GM23338 (cell line): ENCODE measurements at regions not wholly inside any gene's neighbourhood (a gene's known extent, or its start where the extent isn't known, plus 50 kb on each side); places are given as distances from the start of the nearest gene placed in this dataset.

ENCODE experiments used
- ATAC-seq: fragments of 200-7000 bp; cut with Tn5 transposase; 3 replicates; pipeline ENCODE4 v1.9.1; 2020
- DNase-seq: peaks from one replicate; pipeline ENCODE4 v3.0.0-alpha.2; 2015; ENCODE audit warnings: low spot score
- H2AFZ ChIP-seq: fragments of 200-600 bp; sonication (generic); 2 replicates; pipeline ENCODE4 v1.8.0; 2016; ENCODE audit warnings: antibody characterized with exemption, mild to moderate bottlenecking, moderate library complexity
- H3F3A ChIP-seq: fragments of 200-600 bp; sonication (generic); replicated peaks from 2 replicates; pipeline ENCODE4 v1.8.0; 2017; ENCODE audit warnings: antibody characterized with exemption, mixed run types, low read depth
- H3K27ac ChIP-seq: fragments of 200-600 bp; sonication (generic); 2 replicates; pipeline ENCODE4 v1.6.1; 2016; ENCODE audit warnings: low read depth
- H3K27me3 ChIP-seq: fragments of 200-600 bp; sonication (generic); 2 replicates; pipeline ENCODE4 v1.8.0; 2016; ENCODE audit warnings: mild to moderate bottlenecking, mixed run types, moderate library complexity; ENCODE audit not compliant: insufficient read depth
- H3K36me3 ChIP-seq: fragments of 200-600 bp; sonication (generic); 2 replicates; pipeline ENCODE4 v1.8.0; 2016; ENCODE audit warnings: mild to moderate bottlenecking; ENCODE audit not compliant: insufficient read depth
- H3K4me1 ChIP-seq: fragments of 200-600 bp; sonication (generic); 2 replicates; pipeline ENCODE4 v1.8.0; 2016; ENCODE audit warnings: mild to moderate bottlenecking, moderate library complexity; ENCODE audit not compliant: insufficient read depth
- H3K4me2 ChIP-seq: fragments of 200-600 bp; sonication (generic); 2 replicates; pipeline ENCODE4 v1.7.1; 2017; ENCODE audit warnings: mixed run types
- H3K4me3 ChIP-seq: fragments of 200-600 bp; sonication (generic); 2 replicates; pipeline ENCODE4 v1.6.1; 2016; ENCODE audit warnings: mixed run types
- H3K79me2 ChIP-seq: fragments of 200-600 bp; sonication (generic); replicated peaks from 2 replicates; pipeline ENCODE4 v1.8.0; 2017; ENCODE audit warnings: mild to moderate bottlenecking; ENCODE audit not compliant: insufficient read depth
- H3K9me2 ChIP-seq: fragments of 200-600 bp; sonication (generic); 2 replicates; pipeline ENCODE4 v1.8.0; 2017; ENCODE audit not compliant: insufficient read depth
- H4K20me1 ChIP-seq: fragments of 200-600 bp; sonication (generic); replicated peaks from 2 replicates; pipeline ENCODE4 v1.8.0; 2017; ENCODE audit warnings: mild to moderate bottlenecking; ENCODE audit not compliant: insufficient read depth
- H3K27ac Mint-ChIP-seq: 2 replicates; pipeline ENCODE4 v1.8.0; 2020; ENCODE audit warnings: inconsistent platforms, mild to moderate bottlenecking, moderate library complexity, mixed read lengths
- H3K27me3 Mint-ChIP-seq: 3 replicates; pipeline ENCODE4 v1.8.0; 2022; ENCODE audit warnings: low read depth, mild to moderate bottlenecking, moderate library complexity, mixed read lengths, inconsistent platforms; ENCODE audit not compliant: insufficient read depth, poor library complexity
- H3K36me3 Mint-ChIP-seq: 3 replicates; pipeline ENCODE4 v1.8.0; 2021; ENCODE audit warnings: low read depth, mild to moderate bottlenecking, inconsistent platforms, moderate library complexity, mixed read lengths
- H3K4me1 Mint-ChIP-seq: 3 replicates; pipeline ENCODE4 v1.8.0; 2020; ENCODE audit warnings: mild to moderate bottlenecking, inconsistent platforms, mixed read lengths
- H3K4me3 Mint-ChIP-seq: 3 replicates; pipeline ENCODE4 v1.8.0; 2021; ENCODE audit warnings: moderate library complexity, mild to moderate bottlenecking, inconsistent platforms, mixed read lengths
- H3K9me3 Mint-ChIP-seq: 3 replicates; pipeline ENCODE4 v1.8.0; 2020; ENCODE audit warnings: moderate library complexity, mild to moderate bottlenecking, inconsistent platforms, mixed read lengths
- EZH2 ChIP-seq: fragments of 200-600 bp; sonication (generic); IDR thresholded peaks from one replicate; pipeline ENCODE4 v1.8.0; 2017; ENCODE audit warnings: antibody characterized with exemption, mild to moderate bottlenecking, low read depth; ENCODE audit not compliant: unreplicated experiment
- STAT1 ChIP-seq: IDR thresholded peaks from one replicate; pipeline ENCODE4 v1.6.1; 2016; ENCODE audit warnings: antibody characterized with exemption; ENCODE audit not compliant: unreplicated experiment
- ZNF462 ChIP-seq: fragments of 250-450 bp; sonication (Bioruptor Pico); IDR thresholded peaks from 2 replicates; pipeline ENCODE4 v1.5.0; 2020; ENCODE audit warnings: mild to moderate bottlenecking, moderate library complexity
- TF ChIP-seq, protein P1 (sequence below), 2 experiments: fragments of 200-600 bp in 1 of 2; sonication (generic) in 1 of 2; conservative IDR thresholded peaks; 2 replicates each; pipeline versions ENCODE4 v1.5.1 to v1.6.1; 2016 to 2017; ENCODE audit warnings: antibody characterized with exemption in 2 of 2, low read depth in 2 of 2, mild to moderate bottlenecking in 2 of 2, moderate library complexity in 1 of 2

- TF ChIP-seq ZNF462 (CRISPR knock-in tag) (no peak), STAT1 (no peak)
These were observed 71.8 kb upstream of the GZMB start (continued) for GRCh38 chr14:24705840-24706239.

DNA sequence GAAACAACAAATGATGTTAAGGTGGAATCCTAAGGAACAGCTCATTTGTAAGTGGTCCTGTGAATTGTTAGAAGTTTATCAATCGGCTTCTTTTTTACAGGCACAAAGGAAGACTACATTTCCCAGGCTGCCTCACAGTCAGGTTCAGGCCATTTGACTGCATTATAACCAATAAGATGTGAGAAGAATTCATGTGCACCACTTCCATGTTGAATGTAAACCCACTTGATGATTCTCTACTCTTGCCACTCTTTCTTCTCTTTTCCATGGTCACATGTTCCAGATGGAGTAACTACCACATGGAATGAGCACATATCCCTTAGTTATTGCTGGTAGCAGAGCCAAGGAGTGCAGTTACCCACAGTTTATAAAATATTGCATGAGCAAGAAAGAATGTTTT is 67.1 kb upstream of the GZMB start:
- H4K20me1 ChIP-seq, result no peaks in the 10 kb centered on the region
- Mint-ChIP-seq H3K27me3 (no peaks in the 10 kb centered on the region), H3K27ac (no peak overlapping the region), H3K9me3 (no peaks in the 10 kb centered on the region), H3K4me3 (no peak overlapping the region), H3K4me1 (no peaks in the 10 kb centered on the region), H3K36me3 (no peaks in the 10 kb centered on the region)
- no peaks in the 10 kb centered on the region for H3K4me1 ChIP-seq
- H3K27ac ChIP-seq, result no peak overlapping the region
- no peaks in the 10 kb centered on the region for H3K27me3 ChIP-seq
- DNase-seq (peak; percentile 21), ATAC-seq (peak; percentile 34; the same call in 2 of the 3 replicates)
- H3K4me2 ChIP-seq, result no peak overlapping the region
- H3K4me3 ChIP-seq, result no peak overlapping the region
- H3K36me3 ChIP-seq, result no peaks in the 10 kb centered on the region
- H3K79me2 ChIP-seq, result no peaks in the 10 kb centered on the region
- no peaks in the 10 kb centered on the region for H3K9me2 ChIP-seq
- no peaks in the 10 kb centered on the region for H3F3A ChIP-seq
- no peak overlapping the region for H2AFZ ChIP-seq
- TF ChIP-seq EZH2, result no peak

DNA sequence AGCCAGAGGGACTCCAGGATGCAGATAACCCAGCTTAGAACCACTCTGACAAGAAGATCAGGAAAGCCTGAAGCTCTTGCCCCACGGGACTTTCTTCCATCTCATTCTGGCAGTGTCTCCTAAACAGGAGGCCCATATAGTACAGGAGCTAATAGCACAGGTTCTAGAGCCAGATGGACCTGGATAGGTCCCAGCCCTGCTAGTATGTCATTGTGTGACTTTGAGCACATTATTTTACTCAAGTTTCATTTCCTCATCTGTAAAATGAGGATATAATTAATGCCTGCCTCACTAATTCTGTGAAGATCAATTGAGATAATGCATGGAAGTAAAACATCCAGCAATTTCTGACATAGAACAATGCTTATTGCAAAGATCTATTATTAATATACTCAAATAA is 66.5 kb upstream of the GZMB start:
- Histone ChIP-seq H2AFZ (no peak overlapping the region), H3K9me2 (no peaks in the 10 kb centered on the region), H4K20me1 (no peaks in the 10 kb centered on the region), H3K4me3 (no peak overlapping the region), H3K79me2 (no peaks in the 10 kb centered on the region), H3K27ac (no peak overlapping the region), H3K27me3 (no peaks in the 10 kb centered on the region), H3K36me3 (no peaks in the 10 kb centered on the region), H3K4me2 (no peak overlapping the region), H3K4me1 (no peaks in the 10 kb centered on the region), H3F3A (no peaks in the 10 kb centered on the region)
- H3K4me3 Mint-ChIP-seq, result no peak overlapping the region
- ATAC-seq (no peak), DNase-seq (no peak)
- no peaks in the 10 kb centered on the region for H3K36me3 Mint-ChIP-seq
- no peaks in the 10 kb centered on the region for H3K4me1 Mint-ChIP-seq
- H3K9me3 Mint-ChIP-seq, result no peaks in the 10 kb centered on the region
- TF ChIP-seq, protein P1, sequence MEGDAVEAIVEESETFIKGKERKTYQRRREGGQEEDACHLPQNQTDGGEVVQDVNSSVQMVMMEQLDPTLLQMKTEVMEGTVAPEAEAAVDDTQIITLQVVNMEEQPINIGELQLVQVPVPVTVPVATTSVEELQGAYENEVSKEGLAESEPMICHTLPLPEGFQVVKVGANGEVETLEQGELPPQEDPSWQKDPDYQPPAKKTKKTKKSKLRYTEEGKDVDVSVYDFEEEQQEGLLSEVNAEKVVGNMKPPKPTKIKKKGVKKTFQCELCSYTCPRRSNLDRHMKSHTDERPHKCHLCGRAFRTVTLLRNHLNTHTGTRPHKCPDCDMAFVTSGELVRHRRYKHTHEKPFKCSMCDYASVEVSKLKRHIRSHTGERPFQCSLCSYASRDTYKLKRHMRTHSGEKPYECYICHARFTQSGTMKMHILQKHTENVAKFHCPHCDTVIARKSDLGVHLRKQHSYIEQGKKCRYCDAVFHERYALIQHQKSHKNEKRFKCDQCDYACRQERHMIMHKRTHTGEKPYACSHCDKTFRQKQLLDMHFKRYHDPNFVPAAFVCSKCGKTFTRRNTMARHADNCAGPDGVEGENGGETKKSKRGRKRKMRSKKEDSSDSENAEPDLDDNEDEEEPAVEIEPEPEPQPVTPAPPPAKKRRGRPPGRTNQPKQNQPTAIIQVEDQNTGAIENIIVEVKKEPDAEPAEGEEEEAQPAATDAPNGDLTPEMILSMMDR (conservative IDR thresholded peaks at IDR 0.05; ENCODE audit: low read depth in 2 of 2), result no peak
- no peaks in the 10 kb centered on the region for H3K27me3 Mint-ChIP-seq
- H3K27ac Mint-ChIP-seq, result no peak overlapping the region
